HFFc6 (cell line): ENCODE measurements at regions not wholly inside any gene's neighbourhood (a gene's known extent, or its start where the extent isn't known, plus 50 kb on each side); places are given as distances from the start of the nearest gene placed in this dataset.
"Not testable (repeated sequence)": the region's sequence is repeated elsewhere in the genome, so short reads cannot be mapped to it uniquely, and the experiment has no call there.

Experiments
- DNase-seq: peaks from one replicate; pipeline ENCODE4 v3.0.0-alpha.2; 2018
- H3K27ac Mint-ChIP-seq: 2 replicates; pipeline ENCODE4 v1.8.0; 2020; ENCODE audit warnings: mild to moderate bottlenecking, mixed read lengths
- H3K27me3 Mint-ChIP-seq: 2 replicates; pipeline ENCODE4 v1.8.0; 2021; ENCODE audit warnings: mild to moderate bottlenecking, moderate library complexity, mixed read lengths; ENCODE audit not compliant: insufficient read depth
- H3K36me3 Mint-ChIP-seq: 2 replicates; pipeline ENCODE4 v1.8.0; 2021; ENCODE audit warnings: low read depth, mixed read lengths
- H3K4me1 Mint-ChIP-seq: 2 replicates; pipeline ENCODE4 v1.8.0; 2020; ENCODE audit warnings: low read depth, mixed read lengths
- H3K4me3 Mint-ChIP-seq: 2 replicates; pipeline ENCODE4 v1.8.0; 2020; ENCODE audit warnings: mild to moderate bottlenecking, moderate library complexity, mixed read lengths
- H3K9me3 Mint-ChIP-seq: 2 replicates; pipeline ENCODE4 v1.8.0; 2020; ENCODE audit warnings: mild to moderate bottlenecking, mixed read lengths
- TF ChIP-seq, protein P1 (sequence below): fragments of 200-600 bp; sonication (generic); IDR thresholded peaks from 2 replicates; pipeline ENCODE4 v1.5.0; 2021; ENCODE audit warnings: antibody characterized with exemption, mild to moderate bottlenecking

DNA sequence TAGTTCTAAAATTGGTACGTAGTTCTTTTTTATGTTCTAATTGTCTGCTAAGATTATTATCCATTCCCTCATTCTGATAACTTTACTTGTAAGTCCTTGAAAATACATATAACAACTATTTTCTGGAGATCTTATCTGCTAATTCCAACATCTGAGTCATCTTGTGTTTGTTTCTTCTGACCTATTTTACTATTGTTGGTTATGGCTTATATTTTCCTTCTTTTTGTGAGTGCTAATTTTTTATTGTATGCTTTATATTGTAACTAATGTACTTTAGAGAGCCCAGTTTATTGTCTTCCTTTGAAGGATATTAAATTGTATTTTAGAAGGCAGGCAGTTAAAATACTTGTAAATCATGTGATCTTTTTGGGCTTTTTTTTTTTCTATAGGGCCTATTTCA is 149.3 kb upstream of the LRFN5 start:
- H3K4me1 Mint-ChIP-seq = no peaks in the 10 kb centered on the region
- H3K36me3 Mint-ChIP-seq = no peaks in the 10 kb centered on the region
- H3K4me3 Mint-ChIP-seq = no peak overlapping the region
- no peaks in the 10 kb centered on the region for H3K27me3 Mint-ChIP-seq
- TF ChIP-seq, protein P1, sequence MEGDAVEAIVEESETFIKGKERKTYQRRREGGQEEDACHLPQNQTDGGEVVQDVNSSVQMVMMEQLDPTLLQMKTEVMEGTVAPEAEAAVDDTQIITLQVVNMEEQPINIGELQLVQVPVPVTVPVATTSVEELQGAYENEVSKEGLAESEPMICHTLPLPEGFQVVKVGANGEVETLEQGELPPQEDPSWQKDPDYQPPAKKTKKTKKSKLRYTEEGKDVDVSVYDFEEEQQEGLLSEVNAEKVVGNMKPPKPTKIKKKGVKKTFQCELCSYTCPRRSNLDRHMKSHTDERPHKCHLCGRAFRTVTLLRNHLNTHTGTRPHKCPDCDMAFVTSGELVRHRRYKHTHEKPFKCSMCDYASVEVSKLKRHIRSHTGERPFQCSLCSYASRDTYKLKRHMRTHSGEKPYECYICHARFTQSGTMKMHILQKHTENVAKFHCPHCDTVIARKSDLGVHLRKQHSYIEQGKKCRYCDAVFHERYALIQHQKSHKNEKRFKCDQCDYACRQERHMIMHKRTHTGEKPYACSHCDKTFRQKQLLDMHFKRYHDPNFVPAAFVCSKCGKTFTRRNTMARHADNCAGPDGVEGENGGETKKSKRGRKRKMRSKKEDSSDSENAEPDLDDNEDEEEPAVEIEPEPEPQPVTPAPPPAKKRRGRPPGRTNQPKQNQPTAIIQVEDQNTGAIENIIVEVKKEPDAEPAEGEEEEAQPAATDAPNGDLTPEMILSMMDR = no peak
- DNase-seq = no peak
- H3K27ac Mint-ChIP-seq = no peak overlapping the region
- peaks cover 36% of the 10 kb centered on the region for H3K9me3 Mint-ChIP-seq

DNA sequence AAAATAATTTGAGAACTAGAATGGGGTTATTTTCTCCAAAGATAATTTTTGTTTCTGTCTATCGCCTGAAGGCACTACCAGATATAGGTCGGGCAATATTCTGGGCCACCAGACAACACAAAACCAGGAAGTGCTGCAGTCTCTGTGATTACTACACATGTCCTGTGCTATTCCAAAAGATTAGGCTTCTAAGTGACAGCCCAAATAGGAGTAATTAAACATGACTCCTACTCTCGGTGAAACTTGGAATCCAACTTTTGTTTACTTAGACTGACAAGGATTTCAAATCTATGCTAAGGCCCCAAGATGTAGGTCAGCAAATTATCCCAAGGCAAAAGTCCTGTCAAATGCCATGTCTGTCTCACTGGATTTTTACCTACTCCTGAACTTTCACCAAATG is 157.6 kb upstream of the LRFN5 start:
- no peak for DNase-seq
- Mint-ChIP-seq H3K4me3 (no peak overlapping the region), H3K27ac (no peak overlapping the region), H3K9me3 (peaks cover 24% of the 10 kb centered on the region), H3K4me1 (no peaks in the 10 kb centered on the region), H3K27me3 (no peaks in the 10 kb centered on the region), H3K36me3 (peaks cover 4% of the 10 kb centered on the region; the same call in 1 of the 2 replicates)
- TF ChIP-seq, protein P1 = no peak

DNA sequence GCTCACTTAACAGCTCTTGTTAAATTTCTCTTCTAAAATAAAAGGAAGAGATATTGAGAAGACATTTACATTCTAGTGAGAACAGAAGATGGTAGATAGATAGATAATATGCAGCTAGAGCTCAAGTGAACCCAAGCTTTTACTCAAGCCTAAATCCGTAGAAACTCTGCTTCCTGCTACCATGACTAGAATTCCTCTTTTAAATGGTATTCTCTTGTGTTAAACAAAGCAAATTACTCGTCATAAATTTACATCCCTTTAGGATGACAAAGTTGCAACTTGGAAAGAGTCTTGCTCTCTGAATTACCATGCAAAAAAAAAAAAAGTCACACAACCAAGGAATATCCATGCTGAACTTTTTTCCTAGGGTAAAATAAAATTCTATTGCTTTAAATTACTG is 160.7 kb upstream of the LRFN5 start:
- Mint-ChIP-seq H3K27ac (no peak overlapping the region), H3K36me3 (peaks cover 4% of the 10 kb centered on the region; the same call in 1 of the 2 replicates), H3K4me3 (no peak overlapping the region), H3K9me3 (peaks cover 21% of the 10 kb centered on the region), H3K4me1 (no peaks in the 10 kb centered on the region), H3K27me3 (no peaks in the 10 kb centered on the region)
- TF ChIP-seq, protein P1 = no peak
- DNase-seq = no peak

DNA sequence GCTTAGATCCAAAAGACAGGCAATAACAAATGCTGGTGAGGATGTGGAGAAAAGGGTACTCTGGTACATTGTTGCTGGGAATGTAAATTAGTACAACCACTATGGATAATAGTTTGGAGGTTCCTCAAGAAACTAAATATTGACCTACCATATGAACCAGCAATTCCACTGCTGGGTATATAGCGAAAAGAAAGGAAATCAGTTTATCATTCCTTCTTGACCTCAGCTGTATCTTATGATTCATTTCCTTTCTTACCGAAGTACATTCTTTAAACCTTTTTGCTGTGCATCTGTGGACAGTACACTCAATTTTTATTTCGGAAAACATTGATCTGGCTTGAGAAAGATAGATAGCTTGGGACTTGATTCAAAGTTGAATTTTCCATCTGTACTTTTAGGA is 183.2 kb upstream of the LRFN5 start:
- Mint-ChIP-seq H3K27me3 (no peaks in the 10 kb centered on the region), H3K27ac (no peak overlapping the region), H3K4me1 (no peaks in the 10 kb centered on the region), H3K4me3 (no peak overlapping the region), H3K36me3 (no peaks in the 10 kb centered on the region; the same call in 1 of the 2 replicates), H3K9me3 (peaks cover 34% of the 10 kb centered on the region)
- no peak for DNase-seq
- TF ChIP-seq, protein P1 = no peak

DNA sequence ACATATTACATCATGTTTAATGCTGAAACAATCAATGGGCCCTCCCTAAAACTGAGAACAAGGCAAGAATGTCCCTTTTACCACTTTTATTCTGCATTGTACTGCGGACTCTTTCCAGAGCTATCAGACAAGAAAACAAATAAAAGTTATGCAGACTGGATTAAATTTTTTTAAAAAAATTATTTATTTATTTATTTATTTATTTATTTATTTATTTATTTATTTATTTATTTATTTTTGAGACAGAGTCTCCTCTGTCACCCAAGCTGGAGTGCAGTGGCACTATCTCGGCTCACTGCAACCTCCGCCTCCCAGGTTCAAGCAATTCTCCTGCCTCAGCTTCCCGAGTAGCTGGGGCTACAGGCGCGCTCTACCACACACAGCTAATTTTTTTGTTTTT is 185.4 kb upstream of the LRFN5 start:
- H3K27me3 Mint-ChIP-seq, H3K27ac Mint-ChIP-seq, H3K4me1 Mint-ChIP-seq, DNase-seq, H3K36me3 Mint-ChIP-seq, H3K4me3 Mint-ChIP-seq: not testable (repeated sequence)
- peaks cover 24% of the 10 kb centered on the region for H3K9me3 Mint-ChIP-seq

DNA sequence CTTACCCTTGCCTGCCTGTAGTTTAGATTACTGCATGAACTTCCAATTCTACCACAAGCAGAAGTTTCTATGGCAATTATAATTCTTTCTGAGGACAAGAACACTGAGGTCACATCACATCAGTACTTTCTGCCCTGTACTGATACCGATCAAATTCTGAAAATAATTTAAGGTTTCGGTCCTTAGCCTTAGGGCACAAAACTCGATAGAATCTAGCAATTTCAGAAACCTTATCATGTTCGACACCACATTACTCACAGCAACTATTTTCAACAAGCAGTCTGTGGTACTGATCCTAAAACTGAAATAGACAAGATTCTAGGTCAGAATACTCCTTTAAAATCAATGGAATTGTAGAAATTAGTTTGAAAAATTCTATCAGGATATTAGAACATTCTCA is 187.0 kb upstream of the LRFN5 start:
- Mint-ChIP-seq H3K27ac (no peak overlapping the region), H3K27me3 (no peaks in the 10 kb centered on the region), H3K36me3 (no peaks in the 10 kb centered on the region), H3K9me3 (peaks cover 17% of the 10 kb centered on the region; the same call in 1 of the 2 replicates), H3K4me3 (no peak overlapping the region), H3K4me1 (no peaks in the 10 kb centered on the region)
- no peak for DNase-seq
- TF ChIP-seq, protein P1 = no peak
